ENCODE measurements at regions not wholly inside any gene's neighbourhood (a gene's known extent, or its start where the extent isn't known, plus 50 kb on each side); places are given as distances from the start of the nearest gene placed in this dataset.
"Not testable (repeated sequence)": the region's sequence is repeated elsewhere in the genome, so short reads cannot be mapped to it uniquely, and the experiment has no call there.

GRCh38 chr5:99045871-99046270 is 117.1 kb upstream of the CHD1 start:
- H3K27ac ChIP-seq, result no peak overlapping the region
- TF ChIP-seq CTCF (conservative IDR thresholded peaks at IDR 0.05), result no peak
- no peak for TF ChIP-seq ZFX (IDR thresholded peaks at IDR 0.05)

GRCh38 chr5:99043257-99043656 is 114.5 kb upstream of the CHD1 start:
- not testable (repeated sequence) for H3K27ac ChIP-seq

- H3K27ac ChIP-seq, result no peak overlapping the region
- TF ChIP-seq CTCF (conservative IDR thresholded peaks at IDR 0.05) (no peak), ZFX (IDR thresholded peaks at IDR 0.05) (no peak)
Measured at GRCh38 chr5:99037668-99038067, 108.9 kb upstream of the CHD1 start.

GRCh38 chr5:99035942-99036341 is 107.1 kb upstream of the CHD1 start:
- TF ChIP-seq CTCF (conservative IDR thresholded peaks at IDR 0.05), result no peak
- no peak for TF ChIP-seq ZFX (IDR thresholded peaks at IDR 0.05)
- no peak overlapping the region for H3K27ac ChIP-seq

GRCh38 chr5:99034336-99034735 is 105.5 kb upstream of the CHD1 start:
- no peak overlapping the region for H3K27ac ChIP-seq
- TF ChIP-seq ZFX (IDR thresholded peaks at IDR 0.05) (no peak), CTCF (conservative IDR thresholded peaks at IDR 0.05) (no peak)

GRCh38 chr5:99033014-99033900 is 104.5 kb upstream of the CHD1 start:
- no peak overlapping the region for H3K27ac ChIP-seq
- TF ChIP-seq ZFX (IDR thresholded peaks at IDR 0.05) (no peak), CTCF (conservative IDR thresholded peaks at IDR 0.05) (no peak)

GRCh38 chr5:99032234-99033013 is 103.6 kb upstream of the CHD1 start:
- peak; percentile 87 for TF ChIP-seq CTCF (conservative IDR thresholded peaks at IDR 0.05)
- no peak for TF ChIP-seq ZFX (IDR thresholded peaks at IDR 0.05)
- no peak overlapping the region for H3K27ac ChIP-seq

Measured in C4-2B (cell line).